Hematopoietic multipotent progenitor cell treated with erythropoietin and hydrocortisone succinate and interleukin-3 and kit ligand, for 17 days (in vitro differentiated cells): ENCODE measurements at regions not wholly inside any gene's neighbourhood (a gene's known extent, or its start where the extent isn't known, plus 50 kb on each side); places are given as distances from the start of the nearest gene placed in this dataset.

ENCODE experiments used
- DNase-seq: peaks from one replicate; pipeline ENCODE4 v3.0.0-alpha.2; 2015; ENCODE audit warnings: low spot score

GRCh38 chr16:79329967-79330366 is 270.6 kb downstream of the MAF start:
- DNase-seq: no peak

DNA sequence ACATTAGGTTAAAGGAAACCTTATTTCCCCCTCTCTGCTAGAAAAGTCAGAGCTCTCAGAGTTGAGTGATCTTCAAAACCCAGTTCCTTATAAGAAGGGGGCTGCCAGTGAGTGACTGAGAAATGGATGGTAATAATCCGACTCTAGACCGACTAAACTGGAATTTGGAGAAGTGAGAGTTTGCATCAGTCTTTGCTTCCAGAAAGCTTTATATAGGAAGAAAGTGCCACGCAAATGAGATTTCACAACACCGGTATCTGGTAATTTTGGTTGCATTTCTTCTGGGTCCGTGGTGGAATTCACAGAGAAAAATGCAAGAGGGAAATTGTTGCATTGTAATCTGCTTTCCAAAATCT is 271.4 kb downstream of the MAF start:
- DNase-seq: no peak

- no peak for DNase-seq
Observed at GRCh38 chr16:79328402-79329165, 272.0 kb downstream of the MAF start.

- no peak for DNase-seq
Observed at GRCh38 chr16:79327836-79328235, 272.7 kb downstream of the MAF start.

- no peak for DNase-seq
Observed at GRCh38 chr16:79326549-79326948, 274.0 kb downstream of the MAF start.

GRCh38 chr16:79325226-79325945 is 275.2 kb downstream of the MAF start:
- DNase-seq: no peak

GRCh38 chr16:79320956-79321355 is 279.6 kb downstream of the MAF start:
- no peak for DNase-seq

GRCh38 chr16:79318143-79318899 is 282.2 kb downstream of the MAF start:
- no peak for DNase-seq

DNA sequence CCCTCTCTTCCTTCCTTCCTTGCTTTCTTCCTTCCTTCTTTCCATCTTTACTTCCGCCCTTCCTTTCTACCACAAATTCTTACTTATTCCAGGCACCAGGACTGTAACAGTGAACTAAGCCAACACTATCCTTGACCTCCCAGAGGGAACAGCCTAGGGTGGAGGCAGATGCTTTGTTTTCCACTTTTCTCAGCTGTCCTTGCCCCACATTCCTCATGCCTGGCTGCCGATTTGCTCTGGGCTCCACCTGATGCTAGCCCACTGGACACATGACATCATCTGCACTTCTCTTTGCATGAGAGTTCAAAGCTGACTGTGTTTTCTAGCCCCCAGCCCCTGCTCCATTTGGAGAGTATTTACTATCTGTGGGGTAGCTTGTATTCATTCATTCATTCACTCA is 283.0 kb downstream of the MAF start:
- DNase-seq: no peak

DNA sequence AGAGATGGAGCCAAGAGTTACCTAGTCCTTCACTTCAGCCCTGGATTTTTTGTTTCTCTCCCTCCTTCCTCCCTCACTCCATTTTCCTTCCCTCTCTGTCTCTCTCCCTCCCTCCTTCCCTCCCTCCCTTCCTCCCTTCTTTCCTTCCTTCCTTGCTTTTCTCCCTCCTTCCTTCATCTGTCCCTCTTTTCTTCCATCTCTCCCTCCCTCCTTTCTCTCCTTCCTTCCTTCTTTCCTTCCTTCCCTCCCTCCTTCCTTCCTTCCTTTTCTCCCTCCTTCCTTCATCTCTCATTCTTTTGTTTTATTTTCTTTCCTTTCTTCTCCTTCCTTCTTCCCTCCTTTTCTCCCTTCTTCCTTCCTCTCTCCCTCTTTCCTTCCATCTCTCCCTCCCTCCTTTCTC is 283.5 kb downstream of the MAF start:
- DNase-seq: no peak

DNA sequence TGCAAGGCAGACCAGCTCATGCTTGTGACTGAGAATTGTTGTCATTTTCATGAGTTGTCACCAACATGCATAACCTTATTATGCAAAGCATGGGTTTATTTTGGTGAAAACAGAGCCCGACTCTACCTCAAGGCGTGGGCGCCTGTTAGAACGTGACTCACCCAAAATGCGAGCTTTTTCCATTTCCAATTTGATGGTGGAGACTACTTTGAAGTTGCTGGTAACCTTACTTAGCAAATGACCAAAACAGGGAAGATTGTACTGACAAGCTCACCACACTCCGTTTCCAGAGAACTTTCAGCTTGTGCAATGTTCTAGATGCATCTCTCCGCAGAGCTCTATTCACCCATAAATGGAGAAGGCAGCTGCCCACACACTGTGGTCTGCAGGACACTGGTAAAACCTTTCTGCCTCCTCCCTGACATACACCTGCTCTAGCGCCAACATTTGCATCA is 284.5 kb downstream of the MAF start:
- DNase-seq: no peak

DNA sequence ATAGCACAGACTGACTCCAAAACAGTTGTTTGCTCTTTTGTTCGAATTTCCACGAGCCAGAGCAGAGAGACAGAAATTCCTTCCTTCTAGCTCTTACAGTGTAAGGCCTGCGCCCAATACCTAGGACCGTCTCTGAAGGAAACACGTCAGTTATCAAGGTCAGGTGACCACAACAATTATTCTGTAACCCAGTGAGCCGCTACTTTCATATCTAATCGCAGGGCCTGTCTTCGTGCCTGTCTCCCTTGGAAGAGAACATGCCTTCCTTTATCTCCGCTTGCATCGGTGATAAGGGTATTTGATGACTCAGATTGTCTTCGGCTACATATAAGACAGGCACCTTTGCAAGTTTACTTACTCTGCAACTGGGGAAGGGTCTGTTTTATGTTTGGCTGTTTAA is 288.0 kb downstream of the MAF start:
- no peak for DNase-seq

GRCh38 chr16:79310710-79311109 is 289.8 kb downstream of the MAF start:
- DNase-seq: no peak

DNA sequence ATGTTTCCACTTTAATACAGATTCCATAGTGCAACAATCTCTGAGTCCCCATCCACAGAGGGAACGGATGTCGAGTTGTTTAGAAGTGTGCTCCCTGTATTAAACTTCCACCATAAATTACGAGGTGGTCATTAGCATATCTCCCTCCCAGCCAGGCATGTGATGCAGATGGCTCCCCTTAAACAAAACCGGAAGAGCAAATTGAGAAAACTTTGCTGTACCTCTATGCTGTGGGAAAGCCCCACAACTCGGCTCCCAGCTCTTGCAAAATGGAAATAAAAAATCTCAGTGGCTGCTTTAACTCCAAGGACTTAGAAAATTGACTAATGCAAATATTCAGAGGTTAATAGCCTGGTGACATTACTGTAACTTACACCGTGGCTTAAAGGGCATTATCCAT is 290.9 kb downstream of the MAF start:
- DNase-seq: no peak

DNA sequence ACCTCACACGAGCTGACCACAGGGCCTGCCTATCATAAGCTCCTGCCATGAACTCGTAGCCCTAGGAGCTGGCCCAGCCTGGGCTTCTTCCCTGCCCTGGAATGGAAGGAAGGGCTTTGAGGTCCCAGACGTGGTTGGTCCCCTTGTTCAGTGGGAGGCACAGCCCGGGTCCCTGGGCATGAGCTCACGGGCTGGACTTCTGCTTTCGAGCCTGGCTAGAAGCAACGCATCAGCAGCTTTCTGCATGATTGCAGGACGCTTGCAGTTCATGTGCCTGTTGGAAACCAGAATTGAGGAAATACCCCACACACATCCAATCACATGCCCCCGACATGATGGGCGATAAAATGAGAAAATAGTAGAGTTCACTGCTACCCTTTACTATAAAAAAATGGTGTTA is 293.3 kb downstream of the MAF start:
- DNase-seq: no peak

- DNase-seq: no peak
Observed at GRCh38 chr16:79305074-79305473, 295.5 kb downstream of the MAF start.

GRCh38 chr16:79303959-79304387 is 296.6 kb downstream of the MAF start:
- DNase-seq: no peak

- DNase-seq: no peak
Observed at GRCh38 chr16:79303206-79303605, 297.3 kb downstream of the MAF start.

DNA sequence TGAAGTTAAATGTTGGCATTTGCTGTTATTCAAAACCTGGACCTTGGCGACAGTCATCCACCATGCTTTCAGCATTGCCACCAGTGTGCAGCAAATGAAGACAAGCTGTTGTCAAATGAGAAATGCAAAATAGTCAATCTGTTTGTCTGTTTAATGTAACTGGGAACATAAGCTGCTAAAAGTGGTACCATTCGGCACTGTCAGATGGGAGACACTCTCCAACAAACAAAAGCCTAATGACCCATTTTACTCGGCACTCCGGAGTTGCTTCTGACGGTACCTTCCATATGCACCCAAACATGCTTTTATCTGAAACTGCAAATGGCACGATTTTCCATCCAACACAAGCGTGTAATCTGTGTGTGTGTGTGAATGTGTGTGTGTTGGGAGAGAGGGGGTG is 297.8 kb downstream of the MAF start:
- no peak for DNase-seq

DNA sequence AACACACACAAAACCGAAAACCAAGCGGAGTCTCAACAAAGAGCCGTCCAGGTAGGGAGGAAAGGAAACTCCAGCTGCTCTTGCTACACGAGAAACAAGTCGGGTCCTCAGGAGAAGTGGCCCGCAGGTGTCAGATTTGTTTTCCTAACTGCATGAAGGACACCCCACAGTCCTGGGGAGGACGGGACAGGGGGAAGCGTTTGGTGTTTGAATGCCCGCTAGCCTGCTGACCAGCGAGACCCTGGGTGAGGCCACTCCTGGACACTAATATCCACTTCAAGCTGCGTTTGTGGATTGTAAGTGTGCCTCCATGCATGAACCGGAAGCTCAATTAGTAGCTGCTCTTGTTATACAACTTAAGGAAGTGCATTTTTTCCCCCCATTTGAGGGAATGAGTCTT is 299.5 kb downstream of the MAF start:
- DNase-seq: no peak

DNA sequence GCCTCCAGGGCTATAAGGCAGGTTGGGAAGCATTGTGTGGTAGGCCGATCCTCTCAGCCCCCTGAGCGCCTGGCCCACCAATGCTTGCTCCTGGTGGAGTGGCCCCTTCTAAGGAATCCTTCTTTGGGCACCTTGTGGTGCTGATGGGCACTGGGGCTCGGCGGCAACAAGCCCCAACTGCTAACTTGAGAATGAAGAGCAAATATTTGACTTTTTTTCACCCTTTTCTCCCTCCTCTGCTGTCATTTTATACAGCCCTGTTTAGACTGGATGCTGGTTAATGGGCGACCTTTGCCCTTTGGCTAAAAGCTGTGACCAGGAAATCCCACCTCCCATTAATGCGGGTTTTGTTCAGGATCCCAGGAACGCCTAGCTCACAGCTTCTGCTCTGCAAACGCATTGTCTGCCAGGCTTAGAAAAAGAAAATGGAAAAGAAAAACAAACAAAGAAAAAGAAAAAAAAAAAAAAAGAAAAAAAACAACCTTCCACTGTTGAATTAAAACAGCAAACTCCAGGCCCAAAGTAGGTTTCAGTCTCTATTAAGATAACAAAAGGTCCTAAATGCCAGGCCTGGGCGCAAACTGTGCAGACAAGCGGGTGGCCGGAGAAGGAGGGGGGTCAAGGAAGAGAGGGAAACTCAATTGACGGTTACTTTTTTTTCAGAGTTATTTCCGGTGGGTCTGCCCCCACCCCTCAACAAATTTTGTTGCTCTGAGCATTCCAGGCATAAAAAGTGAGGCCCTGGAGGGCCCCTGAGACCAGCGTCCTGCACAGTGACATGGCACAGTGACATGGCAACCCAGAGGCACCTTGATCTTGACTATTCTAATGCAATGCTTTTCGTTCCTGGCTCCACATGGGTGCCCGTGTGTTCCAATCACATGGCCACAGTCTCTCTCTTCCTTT is 301.4 kb downstream of the MAF start:
- no peak for DNase-seq

DNA sequence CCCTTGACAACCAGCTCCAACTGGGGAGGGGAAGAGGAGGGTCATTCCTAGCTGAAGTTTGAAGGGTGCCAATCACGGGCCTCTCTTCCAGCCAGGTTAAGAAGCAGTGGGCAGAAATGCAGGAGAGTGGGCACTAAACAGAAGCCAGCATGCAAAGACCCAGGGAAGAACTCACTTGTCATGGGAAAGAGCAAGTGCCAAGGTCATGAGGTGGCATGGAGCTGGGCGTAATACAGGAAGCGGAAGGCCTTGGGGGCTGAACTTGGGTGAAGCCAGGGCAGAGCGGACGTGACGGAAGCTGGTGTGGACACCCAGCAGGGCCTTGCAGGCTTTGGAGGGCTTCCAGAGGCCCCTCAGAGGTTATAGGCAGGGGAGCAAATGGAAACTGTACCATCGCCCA is 302.1 kb downstream of the MAF start:
- no peak for DNase-seq
